WTC11 (cell line): ENCODE measurements at regions not wholly inside any gene's neighbourhood (a gene's known extent, or its start where the extent isn't known, plus 50 kb on each side); places are given as distances from the start of the nearest gene placed in this dataset.
A peak's percentile ranks its signal among the peaks of the same experiment; 100 is the strongest.

Source experiments
- ATAC-seq: fragments of 200-7000 bp; cut with Tn5 transposase; 2 replicates; pipeline ENCODE4 v1.10.0; 2021; ENCODE audit warnings: mild to moderate bottlenecking, moderate library complexity
- CTCF ChIA-PET: fragments of 300-600 bp; sonication (Branson Sonifier 250); formaldehyde crosslinking; loops from one replicate; lab custom pipeline; 2021; ENCODE audit warnings: antibody characterized with exemption; lab: Charles Lee
- POLR2A ChIA-PET: fragments of 350-600 bp; sonication (Branson Sonifier 250); formaldehyde crosslinking; loops from one replicate; lab custom pipeline; 2021; ENCODE audit warnings: antibody characterized with exemption; lab: Charles Lee
- DNase-seq: peaks from one replicate; pipeline ENCODE4 v3.0.0; 2021; ENCODE audit warnings: low spot score
- H3K27ac Mint-ChIP-seq: 2 replicates; pipeline ENCODE4 v1.8.0; 2021; ENCODE audit warnings: mixed read lengths
- H3K27me3 Mint-ChIP-seq: 2 replicates; pipeline ENCODE4 v1.8.0; 2021; ENCODE audit warnings: low read depth, mild to moderate bottlenecking, moderate library complexity, mixed read lengths
- H3K36me3 Mint-ChIP-seq: 2 replicates; pipeline ENCODE4 v1.8.0; 2021; ENCODE audit warnings: mixed read lengths
- H3K4me1 Mint-ChIP-seq: 2 replicates; pipeline ENCODE4 v1.8.0; 2022; ENCODE audit warnings: mixed read lengths
- H3K4me3 Mint-ChIP-seq: 2 replicates; pipeline ENCODE4 v1.8.0; 2021; ENCODE audit warnings: mild to moderate bottlenecking, moderate library complexity, mixed read lengths
- H3K9me3 Mint-ChIP-seq: 2 replicates; pipeline ENCODE4 v1.8.0; 2021; ENCODE audit warnings: mixed read lengths
- CREM ChIP-seq: sonication (generic); formaldehyde crosslinking; IDR thresholded peaks from 2 replicates; pipeline ENCODE4 v1.8.1; 2022; ENCODE audit warnings: mild to moderate bottlenecking, missing genetic modification reagents, moderate library complexity
- FOXP1 ChIP-seq: sonication (generic); formaldehyde crosslinking; IDR thresholded peaks from 2 replicates; pipeline ENCODE4 v1.8.0; 2022; ENCODE audit warnings: missing genetic modification reagents, mild to moderate bottlenecking, moderate library complexity, borderline replicate concordance
- GTF2I ChIP-seq: fragments of 250-450 bp; sonication (Bioruptor Pico); conservative IDR thresholded peaks from 2 replicates; pipeline ENCODE4 v1.4.0; 2021; ENCODE audit warnings: mild to moderate bottlenecking
- IRF2 ChIP-seq: sonication (generic); formaldehyde crosslinking; IDR thresholded peaks from 2 replicates; pipeline ENCODE4 v1.8.0; 2022; ENCODE audit warnings: low read depth, missing genetic modification reagents, borderline replicate concordance
- JAZF1 ChIP-seq: fragments of 250-450 bp; sonication (Bioruptor Pico); IDR thresholded peaks from 2 replicates; pipeline ENCODE4 v1.9.0; 2021; ENCODE audit warnings: moderate library complexity, mild to moderate bottlenecking, inconsistent platforms
- JUN ChIP-seq: sonication (generic); formaldehyde crosslinking; IDR thresholded peaks from 2 replicates; pipeline ENCODE4 v1.8.0; 2023; ENCODE audit warnings: mild to moderate bottlenecking, missing genetic modification reagents
- NFE2L1 ChIP-seq: sonication (generic); formaldehyde crosslinking; IDR thresholded peaks from 2 replicates; pipeline ENCODE4 v1.8.1; 2023; ENCODE audit warnings: missing genetic modification reagents
- NR3C1 ChIP-seq: sonication (generic); formaldehyde crosslinking; conservative IDR thresholded peaks from 2 replicates; pipeline ENCODE4 v1.8.1; 2023; ENCODE audit warnings: low read depth, mild to moderate bottlenecking, missing genetic modification reagents
- OVOL2 ChIP-seq: fragments of 250-450 bp; sonication (Bioruptor Pico); IDR thresholded peaks from 2 replicates; pipeline ENCODE4 v1.9.0; 2021; ENCODE audit warnings: mild to moderate bottlenecking, borderline replicate concordance
- PRRX2 ChIP-seq: fragments of 250-450 bp; sonication (Bioruptor Pico); IDR thresholded peaks from 2 replicates; pipeline ENCODE4 v1.8.0; 2021; ENCODE audit warnings: mild to moderate bottlenecking
- SMAD3 ChIP-seq: sonication (generic); formaldehyde crosslinking; IDR thresholded peaks from 2 replicates; pipeline ENCODE4 v1.8.0; 2022; ENCODE audit warnings: missing genetic modification reagents, mild to moderate bottlenecking, borderline replicate concordance
- SMAD4 ChIP-seq: sonication (generic); formaldehyde crosslinking; IDR thresholded peaks from 2 replicates; pipeline ENCODE4 v1.8.0; 2022; ENCODE audit warnings: mild to moderate bottlenecking, missing genetic modification reagents
- TEAD1 ChIP-seq: sonication (generic); formaldehyde crosslinking; IDR thresholded peaks from 2 replicates; pipeline ENCODE4 v1.8.0; 2022; ENCODE audit warnings: mild to moderate bottlenecking, missing genetic modification reagents
- TP53 ChIP-seq: sonication (generic); formaldehyde crosslinking; IDR thresholded peaks from 2 replicates; pipeline ENCODE4 v1.8.1; 2023; ENCODE audit warnings: mild to moderate bottlenecking, missing genetic modification reagents
- ZNF121 ChIP-seq: sonication (generic); formaldehyde crosslinking; IDR thresholded peaks from 2 replicates; pipeline ENCODE4 v1.8.0; 2023; ENCODE audit warnings: missing genetic modification reagents
- TF ChIP-seq, protein P1 (sequence below): fragments of 250-450 bp; sonication (Bioruptor Pico); IDR thresholded peaks from 2 replicates; pipeline ENCODE4 v1.9.0; 2021; ENCODE audit warnings: mild to moderate bottlenecking, borderline replicate concordance
- TF ChIP-seq, protein P2 (sequence below): sonication (generic); formaldehyde crosslinking; IDR thresholded peaks from 2 replicates; pipeline ENCODE4 v1.8.0; 2022; ENCODE audit warnings: mild to moderate bottlenecking, missing genetic modification reagents
- TF ChIP-seq, protein P3 (sequence below): fragments of 250-450 bp; sonication (Bioruptor Pico); IDR thresholded peaks from 2 replicates; pipeline ENCODE4 v1.8.0; 2021; ENCODE audit warnings: mild to moderate bottlenecking
- TF ChIP-seq, protein P4 (sequence below): sonication (generic); formaldehyde crosslinking; IDR thresholded peaks from 2 replicates; pipeline ENCODE4 v1.8.1; 2023; ENCODE audit warnings: mild to moderate bottlenecking, missing genetic modification reagents, moderate library complexity
- TF ChIP-seq, protein P5 (sequence below): sonication (generic); formaldehyde crosslinking; IDR thresholded peaks from 2 replicates; pipeline ENCODE4 v1.8.0; 2023; ENCODE audit warnings: missing genetic modification reagents

DNA sequence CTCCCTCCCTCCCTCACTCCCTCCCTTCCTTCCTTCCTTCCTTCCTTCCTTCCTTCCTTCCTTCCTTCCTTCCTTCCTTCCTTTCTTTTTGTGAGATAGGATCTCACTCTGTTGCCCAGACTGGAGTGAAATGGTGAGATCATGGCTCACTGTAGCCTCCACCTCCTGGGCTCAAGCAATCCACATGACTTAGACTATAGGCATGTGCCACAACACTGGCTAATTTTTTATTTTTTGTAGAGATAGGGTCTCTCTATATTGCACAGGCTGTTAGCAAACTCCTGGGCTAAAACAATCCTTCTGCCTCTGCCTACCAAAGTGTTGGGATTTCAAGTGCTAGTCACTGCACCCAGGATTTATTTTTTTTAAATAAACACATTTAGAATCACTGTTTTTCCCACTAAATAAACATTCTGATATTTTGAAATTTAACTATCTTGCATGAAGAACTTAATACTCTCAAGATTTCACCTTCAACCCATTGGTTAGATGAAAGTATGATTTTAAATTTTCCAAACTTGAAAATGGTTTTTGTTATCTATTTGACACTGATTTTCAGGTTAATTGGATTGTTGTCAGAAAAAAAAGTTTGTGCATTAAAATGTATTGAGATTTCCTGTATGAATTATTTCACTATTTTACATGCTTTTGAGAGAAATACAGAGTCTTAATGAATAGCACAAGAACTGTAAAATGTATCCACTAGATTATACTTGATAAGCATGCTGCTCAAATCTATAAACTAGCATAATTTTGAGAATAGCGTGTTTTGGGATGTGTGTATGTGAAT, 745.1 kb downstream of the TSN start:
- ATAC-seq (no peak), DNase-seq (no peak)
- POLR2A ChIA-PET = no interaction called here
- no peaks in the 10 kb centered on the region for H3K4me1 Mint-ChIP-seq
- CTCF ChIA-PET = interaction anchor here (0.6 kb wide), 1 partner anchor 230 kb away, joined by 3 read pairs; no protein-coding TSS in a partner anchor
- no peaks in the 10 kb centered on the region for H3K27me3 Mint-ChIP-seq
- H3K36me3 Mint-ChIP-seq = no peaks in the 10 kb centered on the region
- no peak overlapping the region for H3K4me3 Mint-ChIP-seq
- TF ChIP-seq ZNF121 (CRISPR knock-in tag) (peak; percentile 12; the same call in 1 of the 2 replicates), TEAD1 (no peak)
- no peak overlapping the region for H3K27ac Mint-ChIP-seq
- peaks cover 5% of the 10 kb centered on the region for H3K9me3 Mint-ChIP-seq

DNA sequence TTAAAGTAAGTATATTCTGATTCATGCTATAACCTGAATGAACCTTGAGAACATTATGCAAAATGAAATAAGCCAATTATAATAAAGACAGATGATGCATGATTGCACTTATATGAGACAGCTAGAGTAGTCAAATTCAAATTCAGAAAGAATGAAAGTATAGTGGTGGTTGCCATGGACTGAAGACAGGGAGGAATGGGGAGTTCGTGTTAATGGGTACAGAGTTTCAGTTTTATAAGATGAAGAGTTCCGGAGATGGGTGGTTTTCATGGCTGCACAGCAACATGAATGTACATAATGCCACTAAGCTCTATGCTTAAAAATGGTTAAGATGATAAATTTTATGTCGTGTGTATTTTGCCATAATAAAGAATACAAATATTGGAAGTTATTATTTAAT, 751.2 kb downstream of the TSN start:
- Mint-ChIP-seq H3K4me3 (no peak overlapping the region), H3K4me1 (peaks cover 13% of the 10 kb centered on the region), H3K27me3 (peaks cover 3% of the 10 kb centered on the region; the same call in 1 of the 2 replicates), H3K36me3 (no peaks in the 10 kb centered on the region), H3K27ac (no peak overlapping the region), H3K9me3 (no peaks in the 10 kb centered on the region)
- POLR2A ChIA-PET = no interaction called here
- ATAC-seq (no peak), DNase-seq (no peak)
- TF ChIP-seq NR3C1 (CRISPR knock-in tag) (no peak), IRF2 (CRISPR knock-in tag) (no peak), NFE2L1 (no peak), GTF2I (no peak), JAZF1 (CRISPR knock-in tag) (no peak), CREM (CRISPR knock-in tag) (no peak), OVOL2 (CRISPR knock-in tag) (no peak), JUN (CRISPR knock-in tag) (no peak), FOXP1 (no peak), PRRX2 (no peak), SMAD3 (CRISPR knock-in tag) (no peak), TP53 (CRISPR knock-in tag) (no peak), SMAD4 (no peak)
- TF ChIP-seq, protein P1, sequence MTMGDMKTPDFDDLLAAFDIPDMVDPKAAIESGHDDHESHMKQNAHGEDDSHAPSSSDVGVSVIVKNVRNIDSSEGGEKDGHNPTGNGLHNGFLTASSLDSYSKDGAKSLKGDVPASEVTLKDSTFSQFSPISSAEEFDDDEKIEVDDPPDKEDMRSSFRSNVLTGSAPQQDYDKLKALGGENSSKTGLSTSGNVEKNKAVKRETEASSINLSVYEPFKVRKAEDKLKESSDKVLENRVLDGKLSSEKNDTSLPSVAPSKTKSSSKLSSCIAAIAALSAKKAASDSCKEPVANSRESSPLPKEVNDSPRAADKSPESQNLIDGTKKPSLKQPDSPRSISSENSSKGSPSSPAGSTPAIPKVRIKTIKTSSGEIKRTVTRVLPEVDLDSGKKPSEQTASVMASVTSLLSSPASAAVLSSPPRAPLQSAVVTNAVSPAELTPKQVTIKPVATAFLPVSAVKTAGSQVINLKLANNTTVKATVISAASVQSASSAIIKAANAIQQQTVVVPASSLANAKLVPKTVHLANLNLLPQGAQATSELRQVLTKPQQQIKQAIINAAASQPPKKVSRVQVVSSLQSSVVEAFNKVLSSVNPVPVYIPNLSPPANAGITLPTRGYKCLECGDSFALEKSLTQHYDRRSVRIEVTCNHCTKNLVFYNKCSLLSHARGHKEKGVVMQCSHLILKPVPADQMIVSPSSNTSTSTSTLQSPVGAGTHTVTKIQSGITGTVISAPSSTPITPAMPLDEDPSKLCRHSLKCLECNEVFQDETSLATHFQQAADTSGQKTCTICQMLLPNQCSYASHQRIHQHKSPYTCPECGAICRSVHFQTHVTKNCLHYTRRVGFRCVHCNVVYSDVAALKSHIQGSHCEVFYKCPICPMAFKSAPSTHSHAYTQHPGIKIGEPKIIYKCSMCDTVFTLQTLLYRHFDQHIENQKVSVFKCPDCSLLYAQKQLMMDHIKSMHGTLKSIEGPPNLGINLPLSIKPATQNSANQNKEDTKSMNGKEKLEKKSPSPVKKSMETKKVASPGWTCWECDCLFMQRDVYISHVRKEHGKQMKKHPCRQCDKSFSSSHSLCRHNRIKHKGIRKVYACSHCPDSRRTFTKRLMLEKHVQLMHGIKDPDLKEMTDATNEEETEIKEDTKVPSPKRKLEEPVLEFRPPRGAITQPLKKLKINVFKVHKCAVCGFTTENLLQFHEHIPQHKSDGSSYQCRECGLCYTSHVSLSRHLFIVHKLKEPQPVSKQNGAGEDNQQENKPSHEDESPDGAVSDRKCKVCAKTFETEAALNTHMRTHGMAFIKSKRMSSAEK = no peak
- TF ChIP-seq, protein P2, sequence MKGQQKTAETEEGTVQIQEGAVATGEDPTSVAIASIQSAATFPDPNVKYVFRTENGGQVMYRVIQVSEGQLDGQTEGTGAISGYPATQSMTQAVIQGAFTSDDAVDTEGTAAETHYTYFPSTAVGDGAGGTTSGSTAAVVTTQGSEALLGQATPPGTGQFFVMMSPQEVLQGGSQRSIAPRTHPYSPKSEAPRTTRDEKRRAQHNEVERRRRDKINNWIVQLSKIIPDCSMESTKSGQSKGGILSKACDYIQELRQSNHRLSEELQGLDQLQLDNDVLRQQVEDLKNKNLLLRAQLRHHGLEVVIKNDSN = no peak
- TF ChIP-seq, protein P3, sequence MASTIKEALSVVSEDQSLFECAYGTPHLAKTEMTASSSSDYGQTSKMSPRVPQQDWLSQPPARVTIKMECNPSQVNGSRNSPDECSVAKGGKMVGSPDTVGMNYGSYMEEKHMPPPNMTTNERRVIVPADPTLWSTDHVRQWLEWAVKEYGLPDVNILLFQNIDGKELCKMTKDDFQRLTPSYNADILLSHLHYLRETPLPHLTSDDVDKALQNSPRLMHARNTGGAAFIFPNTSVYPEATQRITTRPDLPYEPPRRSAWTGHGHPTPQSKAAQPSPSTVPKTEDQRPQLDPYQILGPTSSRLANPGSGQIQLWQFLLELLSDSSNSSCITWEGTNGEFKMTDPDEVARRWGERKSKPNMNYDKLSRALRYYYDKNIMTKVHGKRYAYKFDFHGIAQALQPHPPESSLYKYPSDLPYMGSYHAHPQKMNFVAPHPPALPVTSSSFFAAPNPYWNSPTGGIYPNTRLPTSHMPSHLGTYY (CRISPR knock-in tag) = no peak
- TF ChIP-seq, protein P4, sequence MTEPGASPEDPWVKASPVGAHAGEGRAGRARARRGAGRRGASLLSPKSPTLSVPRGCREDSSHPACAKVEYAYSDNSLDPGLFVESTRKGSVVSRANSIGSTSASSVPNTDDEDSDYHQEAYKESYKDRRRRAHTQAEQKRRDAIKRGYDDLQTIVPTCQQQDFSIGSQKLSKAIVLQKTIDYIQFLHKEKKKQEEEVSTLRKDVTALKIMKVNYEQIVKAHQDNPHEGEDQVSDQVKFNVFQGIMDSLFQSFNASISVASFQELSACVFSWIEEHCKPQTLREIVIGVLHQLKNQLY (CRISPR knock-in tag) = no peak
- TF ChIP-seq, protein P5, sequence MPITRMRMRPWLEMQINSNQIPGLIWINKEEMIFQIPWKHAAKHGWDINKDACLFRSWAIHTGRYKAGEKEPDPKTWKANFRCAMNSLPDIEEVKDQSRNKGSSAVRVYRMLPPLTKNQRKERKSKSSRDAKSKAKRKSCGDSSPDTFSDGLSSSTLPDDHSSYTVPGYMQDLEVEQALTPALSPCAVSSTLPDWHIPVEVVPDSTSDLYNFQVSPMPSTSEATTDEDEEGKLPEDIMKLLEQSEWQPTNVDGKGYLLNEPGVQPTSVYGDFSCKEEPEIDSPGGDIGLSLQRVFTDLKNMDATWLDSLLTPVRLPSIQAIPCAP (CRISPR knock-in tag) = no peak
- CTCF ChIA-PET = interaction anchor here (1.3 kb wide), 1 partner anchor 25 kb away, joined by 4 read pairs; no protein-coding TSS in a partner anchor
